A549 (cell line): ENCODE measurements at regions not wholly inside any gene's neighbourhood (a gene's known extent, or its start where the extent isn't known, plus 50 kb on each side); places are given as distances from the start of the nearest gene placed in this dataset.
A peak's percentile ranks its signal among the peaks of the same experiment; 100 is the strongest.

ENCODE experiments used
- ATAC-seq, 2 experiments: fragments of 200-7000 bp in 1 of 2; fragments of >200 bp in 1 of 2; cut with Nextera tagmentation in 1 of 2; cut with Tn5 transposase in 1 of 2; 3 replicates each; pipeline versions ENCODE4 v1.8.0 to v1.9.1; 2018 to 2020; ENCODE audit warnings: mild to moderate bottlenecking in 1 of 2, moderate library complexity in 1 of 2
- CTCF ChIA-PET: fragments of 300-600 bp; sonication (Branson Sonifier 250); formaldehyde crosslinking; extraction: SDS; loops from one replicate; lab custom pipeline; 2021; ENCODE audit warnings: antibody characterized with exemption, inconsistent platforms; lab: Yijun Ruan, JAX
- POLR2A ChIA-PET: fragments of 350-600 bp; formaldehyde crosslinking; extraction: SDS; loops from one replicate; lab custom pipeline; 2021; ENCODE audit warnings: antibody characterized with exemption, inconsistent platforms; lab: Yijun Ruan, JAX
- DNase-seq, 2 experiments: peaks; one replicate each; pipeline versions ENCODE4 v3.0.0 to v3.0.0-alpha.2; 2011 to 2016; ENCODE audit warnings: low read depth in 1 of 2, low spot score in 1 of 2
- FAIRE-seq: peaks from 2 replicates; lab custom pipeline; 2011; peaks lifted over from hg19 to GRCh38; lab: Jason Lieb, UNC
- H3K27ac ChIP-seq, 2 experiments: fragments of >200 bp; sonication (Bioruptor Twin); formaldehyde crosslinking; 3 replicates each; pipeline ENCODE4 v1.5.1; 2016 to 2017
- H3K4me1 ChIP-seq: fragments of >200 bp; sonication (Bioruptor Twin); formaldehyde crosslinking; 3 replicates; pipeline ENCODE4 v1.6.1; 2016
- H3K4me2 ChIP-seq: fragments of >200 bp; sonication (Bioruptor Twin); formaldehyde crosslinking; 3 replicates; pipeline ENCODE4 v1.6.1; 2016
- H3K4me3 ChIP-seq: fragments of >200 bp; sonication (Bioruptor Twin); formaldehyde crosslinking; 3 replicates; pipeline ENCODE4 v1.5.1; 2016
- H3K9me3 ChIP-seq: fragments of >200 bp; sonication (Bioruptor Twin); formaldehyde crosslinking; 3 replicates; pipeline ENCODE4 v1.6.1; 2016
- BHLHE40 ChIP-seq: IDR thresholded peaks from 2 replicates; pipeline ENCODE4 v1.6.1; 2012; ENCODE audit warnings: low read depth, low read length, inconsistent platforms
- CBX8 ChIP-seq: fragments of 200-600 bp; sonication (generic); IDR thresholded peaks from 2 replicates; pipeline ENCODE4 v1.6.1; 2016
- CEBPB ChIP-seq, 2 experiments: fragments of >200 bp in 1 of 2; sonication (Bioruptor Twin) in 1 of 2; formaldehyde crosslinking in 1 of 2; IDR thresholded peaks; 2 replicates each; pipeline ENCODE4 v1.6.1; 2012 to 2016
- EHMT2 ChIP-seq: fragments of 200-600 bp; sonication (generic); IDR thresholded peaks from 2 replicates; pipeline ENCODE4 v1.6.1; 2016; ENCODE audit warnings: antibody characterized with exemption, low read depth, mild to moderate bottlenecking, moderate library complexity
- ELK1 ChIP-seq: fragments of 150-350 bp; IDR thresholded peaks from 2 replicates; pipeline ENCODE4 v1.6.1; 2014; ENCODE audit warnings: low read depth, mild to moderate bottlenecking, low read length
- GATA3 ChIP-seq: IDR thresholded peaks from 2 replicates; pipeline ENCODE4 v1.6.1; 2012; ENCODE audit warnings: borderline replicate concordance
- HES2 ChIP-seq: fragments of >200 bp; sonication (Bioruptor Twin); formaldehyde crosslinking; IDR thresholded peaks from 2 replicates; pipeline ENCODE4 v1.6.1; 2016
- HEYL ChIP-seq: fragments of 250-450 bp; sonication (Bioruptor Pico); IDR thresholded peaks from 2 replicates; pipeline ENCODE4 v1.8.0; 2021; ENCODE audit warnings: mild to moderate bottlenecking, moderate library complexity
- HOXA7 ChIP-seq: fragments of 250-450 bp; sonication (Bioruptor Pico); IDR thresholded peaks from 2 replicates; pipeline ENCODE4 v1.5.0; 2020; ENCODE audit warnings: mild to moderate bottlenecking, moderate library complexity
- HOXB13 ChIP-seq: fragments of 250-450 bp; sonication (Bioruptor Pico); IDR thresholded peaks from 2 replicates; pipeline ENCODE4 v1.5.0; 2020; ENCODE audit warnings: low read depth, mild to moderate bottlenecking, moderate library complexity
- JUNB ChIP-seq: fragments of >200 bp; sonication (Bioruptor Twin); formaldehyde crosslinking; IDR thresholded peaks from 2 replicates; pipeline ENCODE4 v1.6.1; 2016
- MAFK ChIP-seq: fragments of 450-650 bp; IDR thresholded peaks from 2 replicates; pipeline ENCODE4 v1.6.1; 2014; ENCODE audit not compliant: partially characterized antibody
- MAX ChIP-seq: IDR thresholded peaks from 2 replicates; pipeline ENCODE4 v1.6.1; 2012
- MYC ChIP-seq: IDR thresholded peaks from 2 replicates; pipeline ENCODE4 v1.6.1; 2012; ENCODE audit warnings: mild to moderate bottlenecking, inconsistent platforms, low read length, improper control_type of control experiment, borderline replicate concordance
- NPAS2 ChIP-seq: fragments of 250-450 bp; sonication (Bioruptor Pico); IDR thresholded peaks from 2 replicates; pipeline ENCODE4 v1.8.0; 2022; ENCODE audit warnings: mild to moderate bottlenecking, moderate library complexity, borderline replicate concordance
- POLR2A ChIP-seq: IDR thresholded peaks from 2 replicates; pipeline ENCODE4 v1.6.1; 2012; ENCODE audit warnings: mild to moderate bottlenecking, low read length
- RCOR1 ChIP-seq: fragments of 150-350 bp; IDR thresholded peaks from 2 replicates; pipeline ENCODE4 v1.6.1; 2014; ENCODE audit warnings: antibody characterized with exemption, low read length, low read depth
- RFX5 ChIP-seq: fragments of 450-650 bp; IDR thresholded peaks from 2 replicates; pipeline ENCODE4 v1.7.1; 2014; ENCODE audit warnings: antibody characterized with exemption, mild to moderate bottlenecking, moderate library complexity
- SREBF2 ChIP-seq: fragments of 450-650 bp; IDR thresholded peaks from 2 replicates; pipeline ENCODE4 v1.6.1; 2014; ENCODE audit warnings: mild to moderate bottlenecking, moderate library complexity
- TFCP2L1 ChIP-seq: fragments of 250-450 bp; sonication (Bioruptor Pico); IDR thresholded peaks from 2 replicates; pipeline ENCODE4 v1.5.0; 2021; ENCODE audit warnings: mild to moderate bottlenecking
- USF2 ChIP-seq: fragments of 450-650 bp; IDR thresholded peaks from 2 replicates; pipeline ENCODE4 v1.6.1; 2014; ENCODE audit warnings: antibody characterized with exemption
- ZC3H11A ChIP-seq: fragments of 450-650 bp; IDR thresholded peaks from 2 replicates; pipeline ENCODE4 v1.6.1; 2014; ENCODE audit warnings: antibody characterized with exemption, mild to moderate bottlenecking
- WGBS: methylation state at CpG from one replicate; pipeline ENCODE4 v1.1.6; 2017; ENCODE audit errors: missing lambda C conversion rate; 5-methylcytosine and 5-hydroxymethylcytosine counted together

- no peak for TF ChIP-seq EHMT2
- TF ChIP-seq USF2: no peak
- TF ChIP-seq BHLHE40: no peak
- no peak for TF ChIP-seq HES2
- Histone ChIP-seq H3K4me3 (no peak overlapping the region), H3K27ac (no peak overlapping the region), H3K9me3 (no peaks in the 10 kb centered on the region), H3K4me1 (no peaks in the 10 kb centered on the region), H3K4me2 (no peak overlapping the region)
- POLR2A ChIA-PET: no interaction called here
- FAIRE-seq (no peak), ATAC-seq (no peak), DNase-seq (no peak)
- CTCF ChIA-PET: interaction anchor here (1.2 kb wide), 1 partner anchor 11 kb away, joined by 3 read pairs; no protein-coding TSS in a partner anchor
- 34% methylated on average over 4 of the region's 4 CpGs for WGBS
Observed at GRCh38 chr7:38060116-38060515, 117.9 kb upstream of the STARD3NL start.

- POLR2A ChIA-PET: no interaction called here
- H3K9me3 ChIP-seq: no peaks in the 10 kb centered on the region
- no peak for FAIRE-seq
- DNase-seq: no peak
- H3K4me2 ChIP-seq: no peak overlapping the region
- H3K4me3 ChIP-seq: no peak overlapping the region
- no peaks in the 10 kb centered on the region for H3K4me1 ChIP-seq
- 79% methylated on average over 1 of the region's 1 CpG for WGBS
- TF ChIP-seq NPAS2: no peak
- peak; percentile 94 for TF ChIP-seq MAFK
- TF ChIP-seq CEBPB (IDR thresholded peaks at IDR 0.05): no peak
- no peak for TF ChIP-seq GATA3
- TF ChIP-seq POLR2A: no peak
- TF ChIP-seq HOXA7 (CRISPR knock-in tag): no peak
- no peak overlapping the region for H3K27ac ChIP-seq
- no peak for ATAC-seq
- CTCF ChIA-PET: interaction anchor here (1.2 kb wide), 1 partner anchor 10 kb away, joined by 3 read pairs; no protein-coding TSS in a partner anchor
Observed at GRCh38 chr7:38060637-38061036, 117.4 kb upstream of the STARD3NL start.

GRCh38 chr7:38066391-38066790, 111.7 kb upstream of the STARD3NL start:
- POLR2A ChIA-PET: no interaction called here
- no peak for FAIRE-seq
- no peak for DNase-seq
- WGBS: 71% methylated on average over 5 of the region's 5 CpGs
- Histone ChIP-seq H3K27ac (no peak overlapping the region), H3K9me3 (no peaks in the 10 kb centered on the region), H3K4me2 (no peak overlapping the region)
- TF ChIP-seq RFX5: no peak
- TF ChIP-seq, all 56 proteins: peak for 0
- ATAC-seq: no peak
- CTCF ChIA-PET: interaction anchor here (0.6 to 1.7 kb wide), 2 partner anchors 149 to 1703 kb away, joined by 3 to 5 read pairs; partner anchors contain the start of gene SFRP4
- no peaks in the 10 kb centered on the region for H3K4me1 ChIP-seq
- no peak overlapping the region for H3K4me3 ChIP-seq

GRCh38 chr7:38068461-38068860, 109.6 kb upstream of the STARD3NL start:
- DNase-seq: no peak
- TF ChIP-seq JUNB (no peak), GATA3 (no peak), CEBPB (IDR thresholded peaks at IDR 0.05) (no peak), ZC3H11A (no peak), TFCP2L1 (CRISPR knock-in tag) (no peak), HOXA7 (CRISPR knock-in tag) (no peak), POLR2A (no peak), USF2 (no peak), MAX (no peak), MYC (no peak), HEYL (no peak), ELK1 (no peak), RCOR1 (no peak), CBX8 (no peak), SREBF2 (no peak), HOXB13 (CRISPR knock-in tag) (no peak)
- 85% methylated on average over 2 of the region's 2 CpGs for WGBS
- no peak for ATAC-seq
- Histone ChIP-seq H3K4me3 (no peak overlapping the region), H3K4me1 (no peaks in the 10 kb centered on the region), H3K27ac (no peak overlapping the region), H3K9me3 (no peaks in the 10 kb centered on the region), H3K4me2 (no peak overlapping the region)
- FAIRE-seq: no peak
- ChIA-PET CTCF (interaction anchor here (1.1 to 2.9 kb wide), 4 partner anchors 39 to 267 kb away, joined by 3 to 8 read pairs (median 6); partner anchors contain the start of gene SFRP4), POLR2A (no interaction called here)
